H1 (cell line): ENCODE measurements at regions not wholly inside any gene's neighbourhood (a gene's known extent, or its start where the extent isn't known, plus 50 kb on each side); places are given as distances from the start of the nearest gene placed in this dataset.

ENCODE experiments used
- CTCF ChIA-PET: fragments of 300-600 bp; sonication (Branson Sonifier 250); formaldehyde crosslinking; loops from one replicate; lab custom pipeline; 2021; ENCODE audit not compliant: partially characterized antibody; lab: Charles Lee
- POLR2A ChIA-PET: fragments of 300-600 bp; sonication (Branson Sonifier 250); formaldehyde crosslinking; loops from one replicate; lab custom pipeline; 2021; ENCODE audit warnings: inconsistent platforms; ENCODE audit not compliant: partially characterized antibody; lab: Charles Lee
- DNase-seq, 2 experiments: peaks; one replicate each; pipeline versions ENCODE4 v3.0.0 to v3.0.0-alpha.2; 2010 to 2022; ENCODE audit warnings: low spot score in 2 of 2, low read depth in 1 of 2, mixed read lengths in 1 of 2
- FAIRE-seq: peaks from 2 replicates; lab custom pipeline; 2011; peaks lifted over from hg19 to GRCh38; lab: Jason Lieb, UNC
- H2AFZ ChIP-seq: 2 replicates; pipeline ENCODE4 v1.8.1; 2012; ENCODE audit warnings: low read length, inconsistent platforms
- H2AK5ac ChIP-seq: 2 replicates; pipeline ENCODE4 v1.6.1; 2013; ENCODE audit warnings: low read depth, low read length
- H2BK120ac ChIP-seq: replicated peaks from 2 replicates; pipeline ENCODE3; 2013; ENCODE audit warnings: low read depth, low read length, inconsistent platforms
- H2BK12ac ChIP-seq: 2 replicates; pipeline ENCODE4 v1.6.1; 2013; ENCODE audit warnings: low read depth, low read length
- H2BK15ac ChIP-seq: 2 replicates; pipeline ENCODE4 v1.6.1; 2013; ENCODE audit warnings: low read length
- H2BK20ac ChIP-seq: 2 replicates; pipeline ENCODE4 v1.6.1; 2013; ENCODE audit warnings: low read length
- H2BK5ac ChIP-seq: 2 replicates; pipeline ENCODE4 v1.6.1; 2013; ENCODE audit warnings: low read depth, low read length
- H3K14ac ChIP-seq: 2 replicates; pipeline ENCODE4 v1.6.1; 2013; ENCODE audit warnings: inconsistent platforms; ENCODE audit not compliant: insufficient read length
- H3K18ac ChIP-seq: 2 replicates; pipeline ENCODE4 v1.6.1; 2013; ENCODE audit warnings: low read length; ENCODE audit errors: extremely low read depth
- H3K23ac ChIP-seq: 2 replicates; pipeline ENCODE4 v1.6.1; 2013; ENCODE audit warnings: inconsistent platforms; ENCODE audit not compliant: insufficient read length
- H3K23me2 ChIP-seq: 2 replicates; pipeline ENCODE4 v1.6.1; 2013; ENCODE audit warnings: low read depth, low read length
- H3K27ac ChIP-seq: 2 replicates; pipeline ENCODE4 v1.6.1; 2011; ENCODE audit warnings: low read depth, low read length, inconsistent platforms
- H3K27me3 ChIP-seq, 4 experiments: replicated peaks in 1 of 4; 1 replicate in 1 of 4; 2 replicates in 3 of 4; pipeline versions ENCODE4 v1.6.1 to v1.8.1; 2011 to 2013; ENCODE audit warnings: low read length in 3 of 4, mild to moderate bottlenecking in 3 of 4, inconsistent platforms in 2 of 4, mixed read lengths in 2 of 4, moderate library complexity in 1 of 4; ENCODE audit not compliant: control insufficient read depth in 3 of 4, insufficient read depth in 3 of 4; ENCODE audit errors: extremely low read depth in 1 of 4
- H3K36me3 ChIP-seq, 4 experiments: 2 replicates each; pipeline versions ENCODE4 v1.6.1 to v1.8.1; 2011 to 2013; ENCODE audit warnings: mild to moderate bottlenecking in 4 of 4, low read length in 3 of 4, moderate library complexity in 2 of 4, control low read depth in 1 of 4, inconsistent platforms in 1 of 4; ENCODE audit not compliant: insufficient read depth in 4 of 4, control insufficient read depth in 2 of 4
- H3K4ac ChIP-seq: replicated peaks from 2 replicates; pipeline ENCODE3; 2013; ENCODE audit warnings: low read length, low read depth, mixed read lengths, inconsistent platforms; ENCODE audit not compliant: insufficient read length
- H3K4me1 ChIP-seq, 4 experiments: replicated peaks in 1 of 4; 1 replicate in 1 of 4; 2 replicates in 3 of 4; pipeline versions ENCODE4 v1.6.1 to v1.8.1; 2011 to 2013; ENCODE audit warnings: low read length in 3 of 4, inconsistent platforms in 2 of 4, mixed read lengths in 1 of 4; ENCODE audit not compliant: insufficient read depth in 4 of 4, control insufficient read depth in 3 of 4
- H3K4me2 ChIP-seq, 2 experiments: 2 replicates each; pipeline versions ENCODE4 v1.6.1 to v1.8.1; 2011 to 2013; ENCODE audit warnings: low read depth in 2 of 2, low read length in 2 of 2, control low read depth in 1 of 2, inconsistent platforms in 1 of 2, mild to moderate bottlenecking in 1 of 2; ENCODE audit not compliant: insufficient read depth in 1 of 2
- H3K4me3 ChIP-seq, 4 experiments: fragments of 200-600, 300-600 bp in 1 of 4; sonication (generic), shearing (Covaris generic), sonication (Bioruptor Twin) in 1 of 4; 2 replicates each; pipeline versions ENCODE4 v1.5.1 to v1.8.1; 2011 to 2016; ENCODE audit warnings: low read length in 4 of 4, low read depth in 3 of 4, control low read depth in 2 of 4, inconsistent platforms in 2 of 4, mild to moderate bottlenecking in 2 of 4, mixed read lengths in 1 of 4, moderate library complexity in 1 of 4; ENCODE audit not compliant: insufficient read depth in 2 of 4; ENCODE audit errors: extremely low read depth in 1 of 4
- H3K56ac ChIP-seq: replicated peaks from 2 replicates; pipeline ENCODE3; 2013; ENCODE audit warnings: low read depth, mild to moderate bottlenecking, mixed read lengths, low read length, inconsistent platforms; ENCODE audit not compliant: insufficient read length
- H3K79me1 ChIP-seq: 2 replicates; pipeline ENCODE4 v1.6.1; 2013; ENCODE audit warnings: low read depth, low read length, control low read depth
- H3K79me2 ChIP-seq, 2 experiments: 2 replicates each; pipeline versions ENCODE4 v1.6.1 to v1.8.1; 2012 to 2013; ENCODE audit warnings: low read length in 2 of 2, mild to moderate bottlenecking in 2 of 2, inconsistent platforms in 1 of 2; ENCODE audit not compliant: insufficient read depth in 2 of 2, control insufficient read depth in 1 of 2
- H3K9ac ChIP-seq, 4 experiments: replicated peaks in 1 of 4; 1 replicate in 1 of 4; 2 replicates in 3 of 4; pipeline versions ENCODE4 v1.6.1 to v1.8.1; 2011 to 2013; ENCODE audit warnings: low read depth in 3 of 4, low read length in 3 of 4, control low read depth in 2 of 4, mild to moderate bottlenecking in 2 of 4, moderate library complexity in 2 of 4, inconsistent platforms in 1 of 4; ENCODE audit errors: extremely low read depth in 1 of 4
- H3K9me3 ChIP-seq, 2 experiments: 2 replicates each; pipeline versions ENCODE4 v1.6.1 to v1.8.1; 2012 to 2013; ENCODE audit warnings: mild to moderate bottlenecking in 2 of 2, moderate library complexity in 2 of 2, control low read depth in 1 of 2, inconsistent platforms in 1 of 2, low read depth in 1 of 2, low read length in 1 of 2, mixed read lengths in 1 of 2; ENCODE audit not compliant: insufficient read depth in 2 of 2
- H4K20me1 ChIP-seq, 2 experiments: replicated peaks in 1 of 2; 2 replicates each; pipeline versions ENCODE3 to v1.8.1; 2011 to 2013; ENCODE audit warnings: inconsistent platforms in 2 of 2, low read length in 2 of 2, mild to moderate bottlenecking in 1 of 2; ENCODE audit not compliant: insufficient read depth in 2 of 2, control insufficient read depth in 1 of 2
- H4K5ac ChIP-seq: 2 replicates; pipeline ENCODE4 v1.6.1; 2013; ENCODE audit warnings: low read length, low read depth, mixed read lengths, inconsistent platforms; ENCODE audit not compliant: insufficient read length
- H4K8ac ChIP-seq: 2 replicates; pipeline ENCODE4 v1.8.0; 2013; ENCODE audit warnings: mild to moderate bottlenecking, moderate library complexity, low read length, inconsistent platforms; ENCODE audit not compliant: insufficient read depth; ENCODE audit errors: extremely low read depth
- H4K91ac ChIP-seq: replicated peaks from 2 replicates; pipeline ENCODE3; 2013; ENCODE audit warnings: low read length, mixed read lengths, inconsistent platforms; ENCODE audit not compliant: insufficient read length
- ASH2L ChIP-seq: fragments of 200-600, 300-600 bp; sonication (generic); IDR thresholded peaks from one replicate; pipeline ENCODE4 v1.7.1; 2017; ENCODE audit warnings: low read length
- CEBPB ChIP-seq: IDR thresholded peaks from 2 replicates; pipeline ENCODE4 v1.6.1; 2012; ENCODE audit warnings: low read depth, low read length
- EGR1 ChIP-seq: IDR thresholded peaks from 2 replicates; pipeline ENCODE4 v1.6.1; 2011; ENCODE audit warnings: low read depth, low read length, borderline replicate concordance
- HDAC2 ChIP-seq, 2 experiments: fragments of 300-600 bp in 1 of 2; sonication (generic) in 1 of 2; IDR thresholded peaks; 2 replicates each; pipeline ENCODE4 v1.6.1; 2011 to 2012; ENCODE audit warnings: low read depth in 2 of 2, low read length in 2 of 2, mild to moderate bottlenecking in 2 of 2, moderate library complexity in 2 of 2, borderline replicate concordance in 1 of 2, inconsistent platforms in 1 of 2
- KDM1A ChIP-seq: fragments of 200-600, 300-600 bp; sonication (generic); IDR thresholded peaks from 2 replicates; pipeline ENCODE4 v1.7.1; 2016; ENCODE audit warnings: mild to moderate bottlenecking, low read length, borderline replicate concordance
- MAFK ChIP-seq: IDR thresholded peaks from 2 replicates; pipeline ENCODE4 v1.6.1; 2012; ENCODE audit warnings: low read depth, mild to moderate bottlenecking, improper control_type of control experiment, low read length
- NANOG ChIP-seq: IDR thresholded peaks from 2 replicates; pipeline ENCODE4 v1.6.1; 2011; ENCODE audit warnings: low read length, low read depth, mild to moderate bottlenecking, inconsistent platforms; ENCODE audit not compliant: insufficient read depth, poor library complexity, severe bottlenecking
- POLR2AphosphoS5 ChIP-seq: IDR thresholded peaks from 2 replicates; pipeline ENCODE4 v1.6.1; 2011; ENCODE audit warnings: low read depth, low read length
- RBBP5 ChIP-seq: IDR thresholded peaks from 2 replicates; pipeline ENCODE4 v1.7.1; 2012; ENCODE audit warnings: low read depth, mild to moderate bottlenecking, inconsistent platforms, low read length, moderate library complexity, borderline replicate concordance
- TEAD4 ChIP-seq: IDR thresholded peaks from 2 replicates; pipeline ENCODE4 v1.6.1; 2012; ENCODE audit warnings: low read depth, low read length, inconsistent platforms, mixed read lengths
- WGBS, 2 experiments: shearing (Covaris generic) in 1 of 2; methylation state at CpG; one replicate each; pipeline versions ENCODE4 v1.1.6 to v1.1.7; 2013 to 2015; ENCODE audit warnings: low lambda C conversion rate in 2 of 2, mixed read lengths in 2 of 2, inconsistent platforms in 1 of 2, low coverage in 1 of 2, missing lambda C conversion rate in 1 of 2; ENCODE audit not compliant: insufficient replicate concordance in 2 of 2, insufficient coverage in 1 of 2, insufficient read length in 1 of 2; ENCODE audit errors: extremely low coverage in 1 of 2, missing lambda C conversion rate in 1 of 2; 5-methylcytosine and 5-hydroxymethylcytosine counted together
- TF ChIP-seq, protein P1 (sequence below): IDR thresholded peaks from 2 replicates; pipeline ENCODE4 v1.6.1; 2012; ENCODE audit warnings: low read length, inconsistent platforms
- TF ChIP-seq, protein P2 (sequence below): IDR thresholded peaks from 2 replicates; pipeline ENCODE4 v1.6.1; 2011; ENCODE audit warnings: low read length, improper control_type of control experiment

GRCh38 chr16:56081371-56081770 is 109.9 kb upstream of the GNAO1 start:
- TF ChIP-seq, protein P1, sequence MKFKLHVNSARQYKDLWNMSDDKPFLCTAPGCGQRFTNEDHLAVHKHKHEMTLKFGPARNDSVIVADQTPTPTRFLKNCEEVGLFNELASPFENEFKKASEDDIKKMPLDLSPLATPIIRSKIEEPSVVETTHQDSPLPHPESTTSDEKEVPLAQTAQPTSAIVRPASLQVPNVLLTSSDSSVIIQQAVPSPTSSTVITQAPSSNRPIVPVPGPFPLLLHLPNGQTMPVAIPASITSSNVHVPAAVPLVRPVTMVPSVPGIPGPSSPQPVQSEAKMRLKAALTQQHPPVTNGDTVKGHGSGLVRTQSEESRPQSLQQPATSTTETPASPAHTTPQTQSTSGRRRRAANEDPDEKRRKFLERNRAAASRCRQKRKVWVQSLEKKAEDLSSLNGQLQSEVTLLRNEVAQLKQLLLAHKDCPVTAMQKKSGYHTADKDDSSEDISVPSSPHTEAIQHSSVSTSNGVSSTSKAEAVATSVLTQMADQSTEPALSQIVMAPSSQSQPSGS: no peak
- TF ChIP-seq HDAC2 (IDR thresholded peaks at IDR 0.05; ENCODE audit: borderline replicate concordance in 1 of 2, low read depth in 2 of 2, low read length in 2 of 2) (no peak), RBBP5 (no peak), EGR1 (no peak), POLR2AphosphoS5 (no peak), MAFK (no peak), TEAD4 (no peak), CEBPB (no peak), NANOG (no peak), ASH2L (no peak), KDM1A (no peak)
- TF ChIP-seq, protein P2, sequence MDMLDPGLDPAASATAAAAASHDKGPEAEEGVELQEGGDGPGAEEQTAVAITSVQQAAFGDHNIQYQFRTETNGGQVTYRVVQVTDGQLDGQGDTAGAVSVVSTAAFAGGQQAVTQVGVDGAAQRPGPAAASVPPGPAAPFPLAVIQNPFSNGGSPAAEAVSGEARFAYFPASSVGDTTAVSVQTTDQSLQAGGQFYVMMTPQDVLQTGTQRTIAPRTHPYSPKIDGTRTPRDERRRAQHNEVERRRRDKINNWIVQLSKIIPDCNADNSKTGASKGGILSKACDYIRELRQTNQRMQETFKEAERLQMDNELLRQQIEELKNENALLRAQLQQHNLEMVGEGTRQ: no peak
- H3K14ac ChIP-seq: peak overlapping the region; percentile 5
- H3K4me3 ChIP-seq: no peak overlapping the region
- no peak overlapping the region for H3K56ac ChIP-seq
- no peaks in the 10 kb centered on the region for H3K23me2 ChIP-seq
- no peak overlapping the region for H3K9ac ChIP-seq
- no peak overlapping the region for H3K18ac ChIP-seq
- H3K9me3 ChIP-seq: no peaks in the 10 kb centered on the region; a peak in 1 of 4 replicates
- H3K23ac ChIP-seq: no peak overlapping the region
- H3K79me1 ChIP-seq: no peaks in the 10 kb centered on the region
- no peaks in the 10 kb centered on the region for H3K36me3 ChIP-seq
- ChIA-PET POLR2A (no interaction called here), CTCF (no interaction called here)
- H3K79me2 ChIP-seq: no peaks in the 10 kb centered on the region
- no peak overlapping the region for H2BK20ac ChIP-seq
- no peak overlapping the region for H2AK5ac ChIP-seq
- FAIRE-seq (no peak), DNase-seq (no peak)
- H3K27ac ChIP-seq: no peak overlapping the region
- H4K8ac ChIP-seq: no peak overlapping the region
- no peak overlapping the region for H2BK120ac ChIP-seq
- no peak overlapping the region for H3K4ac ChIP-seq
- no peak overlapping the region for H2BK5ac ChIP-seq
- no peaks in the 10 kb centered on the region for H3K27me3 ChIP-seq
- no peak overlapping the region for H4K91ac ChIP-seq
- no peaks in the 10 kb centered on the region for H4K20me1 ChIP-seq
- no peak overlapping the region for H4K5ac ChIP-seq
- H2BK15ac ChIP-seq: no peak overlapping the region
- H2BK12ac ChIP-seq: no peak overlapping the region
- 100% methylated on average over 2 of the region's 2 CpGs; no CpG with 5 or more reads in 1 of the 2 experiments for WGBS, 2 experiments
- H2AFZ ChIP-seq: no peak overlapping the region
- H3K4me2 ChIP-seq: no peak overlapping the region
- no peaks in the 10 kb centered on the region for H3K4me1 ChIP-seq
